GM19463 (cell line): ENCODE measurements at regions not wholly inside any gene's neighbourhood (a gene's known extent, or its start where the extent isn't known, plus 50 kb on each side); places are given as distances from the start of the nearest gene placed in this dataset.

Source experiments
- ATAC-seq: cut with Tn5 transposase; IDR thresholded peaks from one replicate; pipeline ENCODE4 v1.9.1; 2021; ENCODE audit warnings: mild to moderate bottlenecking, moderate library complexity; ENCODE audit not compliant: unreplicated experiment

- no peak for ATAC-seq
These were observed 390.4 kb downstream of the SHISA9 start for GRCh38 chr16:13291591-13292333.

GRCh38 chr16:13296206-13296605, 394.8 kb downstream of the SHISA9 start:
- no peak for ATAC-seq

GRCh38 chr16:13298666-13299065, 397.3 kb downstream of the SHISA9 start:
- ATAC-seq = no peak

GRCh38 chr16:13300066-13300840, 398.9 kb downstream of the SHISA9 start:
- no peak for ATAC-seq

- no peak for ATAC-seq
These were observed 403.8 kb downstream of the SHISA9 start for GRCh38 chr16:13305019-13305755.

- no peak for ATAC-seq
These were observed 405.0 kb downstream of the SHISA9 start for GRCh38 chr16:13306161-13306995.

- ATAC-seq = no peak
These were observed 405.9 kb downstream of the SHISA9 start for GRCh38 chr16:13307255-13307654.

GRCh38 chr16:13307851-13308250, 406.5 kb downstream of the SHISA9 start:
- no peak for ATAC-seq

GRCh38 chr16:13312063-13312462, 410.7 kb downstream of the SHISA9 start:
- ATAC-seq = no peak

GRCh38 chr16:13313351-13313750, 412.0 kb downstream of the SHISA9 start:
- no peak for ATAC-seq

GRCh38 chr16:13314633-13315032, 413.2 kb downstream of the SHISA9 start:
- ATAC-seq = no peak

GRCh38 chr16:13315642-13316427, 414.4 kb downstream of the SHISA9 start:
- ATAC-seq = no peak

- peak; percentile 41 for ATAC-seq
These were observed 420.9 kb downstream of the SHISA9 start for GRCh38 chr16:13322336-13322735.

- ATAC-seq = no peak
These were observed 423.5 kb downstream of the SHISA9 start for GRCh38 chr16:13324851-13325250.

GRCh38 chr16:13325396-13325795, 424.0 kb downstream of the SHISA9 start:
- ATAC-seq = no peak

GRCh38 chr16:13331918-13332317, 430.5 kb downstream of the SHISA9 start:
- no peak for ATAC-seq

- no peak for ATAC-seq
These were observed 431.4 kb downstream of the SHISA9 start for GRCh38 chr16:13332713-13333255.

GRCh38 chr16:13333336-13333735, 431.9 kb downstream of the SHISA9 start:
- no peak for ATAC-seq

- no peak for ATAC-seq
These were observed 434.5 kb downstream of the SHISA9 start for GRCh38 chr16:13335879-13336278.

GRCh38 chr16:13336335-13336734, 434.9 kb downstream of the SHISA9 start:
- ATAC-seq = no peak
